SIG-M5 (cell line): ENCODE measurements at regions not wholly inside any gene's neighbourhood (a gene's known extent, or its start where the extent isn't known, plus 50 kb on each side); places are given as distances from the start of the nearest gene placed in this dataset.
"Not testable (repeated sequence)": the region's sequence is repeated elsewhere in the genome, so short reads cannot be mapped to it uniquely, and the experiment has no call there.

Source experiments
- DNase-seq: peaks from one replicate; lab custom pipeline; 2025; lab: John Stamatoyannopoulos, UW

DNA sequence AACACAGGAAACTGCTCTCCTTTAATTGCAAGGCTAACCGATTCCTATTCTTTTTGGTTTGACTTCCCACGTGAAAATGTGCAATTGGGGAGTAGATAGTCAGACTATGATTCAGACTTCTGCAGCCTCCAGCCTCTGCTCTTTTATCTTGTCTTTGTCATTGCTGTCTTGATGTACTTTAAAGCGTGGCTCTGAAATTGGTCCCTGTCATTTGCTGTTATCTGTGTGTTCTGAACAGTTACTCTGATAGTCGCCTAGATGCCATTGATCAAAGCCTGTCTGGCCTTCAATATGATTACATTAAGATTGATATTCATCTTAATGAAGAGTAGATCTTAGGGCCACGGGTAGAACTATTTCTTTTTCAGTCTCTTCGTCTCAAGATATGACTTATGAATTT lies 799.2 kb downstream of the REEP3 start:
- DNase-seq: no peak

DNA sequence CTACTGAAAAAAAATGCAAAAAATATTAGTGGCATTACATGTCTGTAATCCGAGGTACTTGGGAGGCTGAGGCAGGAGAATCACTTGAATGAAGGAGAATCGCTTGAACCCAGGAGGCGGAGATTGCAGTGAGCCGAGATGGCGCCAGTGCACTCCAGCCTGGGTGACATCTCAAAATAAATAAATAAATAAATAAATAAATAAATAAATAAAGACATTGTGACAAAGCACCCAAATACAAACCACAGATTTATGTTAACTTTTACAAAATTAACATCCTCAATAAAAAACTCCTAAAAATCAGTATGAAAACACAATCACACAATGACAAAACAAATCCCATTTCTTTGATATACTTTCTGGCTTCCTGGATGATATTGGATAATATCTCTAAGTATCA lies 808.3 kb downstream of the REEP3 start:
- no peak for DNase-seq

DNA sequence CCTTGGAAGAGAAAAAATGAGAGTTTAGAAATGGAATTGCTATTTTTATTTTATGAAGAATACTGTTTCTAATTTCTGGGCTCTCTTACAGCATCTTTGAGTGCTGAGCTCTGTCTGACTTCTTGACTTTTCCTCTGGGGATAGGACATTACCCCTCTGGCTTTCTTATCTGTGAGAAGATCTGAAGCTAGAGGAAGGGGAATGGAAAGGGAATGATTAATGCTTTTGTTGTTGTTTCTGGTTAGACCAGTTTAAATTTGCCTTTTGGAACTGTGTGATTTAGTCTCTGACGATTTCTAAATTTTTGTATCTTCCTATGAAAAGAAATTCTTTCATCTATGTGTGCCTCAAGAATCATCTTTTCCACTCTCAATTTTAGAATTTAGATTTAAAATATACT lies 811.4 kb downstream of the REEP3 start:
- DNase-seq: no peak

DNA sequence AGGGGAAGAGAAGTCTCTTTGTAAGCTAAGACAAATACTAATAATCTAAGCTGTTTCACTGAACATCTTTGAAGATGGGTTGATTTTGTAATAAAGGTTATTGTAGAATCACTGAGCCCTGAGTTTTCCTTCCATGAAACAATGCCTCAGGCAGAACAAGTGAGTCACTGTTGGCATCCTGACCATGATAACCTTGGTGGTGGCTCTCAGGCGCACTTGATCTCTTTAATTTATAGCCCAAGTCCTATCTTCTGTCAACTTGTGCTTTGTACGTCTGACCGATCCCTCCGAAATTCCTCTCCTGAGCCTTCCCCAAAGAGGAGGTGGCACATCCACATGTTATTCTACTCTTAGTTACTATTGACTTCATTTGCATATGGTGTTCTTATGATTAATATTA lies 812.9 kb downstream of the REEP3 start:
- DNase-seq: no peak

- DNase-seq: no peak
These were observed 823.0 kb downstream of the REEP3 start for GRCh38 chr10:64344211-64344610.

DNA sequence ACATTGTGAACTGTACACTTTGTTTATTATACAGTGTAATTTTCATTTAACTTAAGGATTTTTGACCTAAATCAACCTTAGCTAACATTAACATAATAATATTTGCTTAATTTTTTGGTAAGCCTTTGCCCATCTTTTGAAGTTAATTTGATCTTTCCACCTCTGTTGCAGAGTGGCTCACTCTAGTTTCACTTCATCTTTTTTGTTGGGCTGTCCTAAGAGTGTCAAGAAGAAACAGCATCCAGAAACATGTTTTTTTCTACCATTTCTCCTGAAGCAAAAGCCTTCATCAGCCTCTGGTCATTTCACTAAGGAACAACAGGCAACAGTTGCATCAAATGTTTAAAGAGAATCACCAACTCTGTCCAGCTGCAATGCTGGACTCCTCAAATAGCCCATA lies 824.7 kb downstream of the REEP3 start:
- DNase-seq: no peak

- no peak for DNase-seq
These were observed 825.2 kb downstream of the REEP3 start for GRCh38 chr10:64346389-64346788.

DNA sequence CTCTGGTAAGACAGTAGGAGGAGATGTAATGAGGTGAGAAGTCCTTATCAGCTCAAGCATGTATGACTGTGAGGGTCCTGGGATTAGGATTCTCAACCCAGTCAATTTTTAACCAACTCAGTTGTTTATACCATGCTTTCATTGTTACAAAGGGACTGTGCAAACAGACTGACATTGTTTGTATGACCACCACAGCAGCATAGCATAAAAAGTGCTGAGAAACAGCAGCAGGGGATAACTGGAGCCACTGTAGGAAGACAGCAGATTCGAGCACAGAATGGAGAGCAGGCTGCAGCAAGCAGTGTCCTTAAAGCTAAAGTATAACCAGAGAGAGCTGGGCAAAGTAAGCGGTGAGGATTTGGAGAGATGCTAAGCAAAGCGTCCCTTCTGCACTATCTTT lies 829.5 kb downstream of the REEP3 start:
- no peak for DNase-seq

GRCh38 chr10:64358907-64359306 lies 837.7 kb downstream of the REEP3 start:
- no peak for DNase-seq

DNA sequence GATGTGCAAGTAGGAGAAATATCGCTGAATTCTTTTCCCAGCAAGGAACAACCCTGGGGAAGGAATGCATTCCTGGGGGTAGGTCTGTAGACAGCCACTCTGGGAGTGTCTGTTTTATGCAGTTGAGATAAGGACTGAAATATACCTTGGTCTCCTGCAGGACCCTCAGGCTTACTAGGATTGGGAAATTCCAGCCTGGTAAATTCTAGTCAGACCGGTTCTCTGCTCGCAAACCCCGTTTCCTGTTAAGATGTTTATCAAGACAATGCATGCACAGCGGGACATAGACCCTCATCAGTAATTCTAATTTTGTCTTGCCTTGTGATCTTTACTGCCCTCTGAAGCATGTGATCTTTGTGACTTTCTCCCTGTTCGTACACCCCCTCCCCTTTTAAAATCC lies 839.0 kb downstream of the REEP3 start:
- not testable (repeated sequence) for DNase-seq

- DNase-seq: no peak
These were observed 842.5 kb downstream of the REEP3 start for GRCh38 chr10:64363687-64364086.

DNA sequence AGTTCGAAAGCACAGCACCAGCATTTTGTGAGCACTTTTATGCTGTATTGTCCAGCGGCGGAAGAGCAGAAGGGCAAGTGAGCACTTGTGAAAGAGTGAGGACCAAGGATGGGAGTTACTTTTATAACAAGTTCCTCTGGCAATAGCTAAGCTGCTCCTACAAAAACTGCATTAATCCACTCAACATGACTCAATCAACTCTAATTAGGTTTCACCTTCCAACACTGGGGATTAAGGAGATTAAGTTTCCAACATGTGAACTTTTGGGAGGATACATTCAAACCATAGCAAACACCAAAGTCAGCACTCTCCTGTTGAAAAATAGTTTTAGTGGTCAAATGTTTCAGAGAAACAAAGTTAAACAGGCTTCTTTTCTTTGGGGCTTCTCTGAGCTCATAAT lies 844.5 kb downstream of the REEP3 start:
- no peak for DNase-seq

DNA sequence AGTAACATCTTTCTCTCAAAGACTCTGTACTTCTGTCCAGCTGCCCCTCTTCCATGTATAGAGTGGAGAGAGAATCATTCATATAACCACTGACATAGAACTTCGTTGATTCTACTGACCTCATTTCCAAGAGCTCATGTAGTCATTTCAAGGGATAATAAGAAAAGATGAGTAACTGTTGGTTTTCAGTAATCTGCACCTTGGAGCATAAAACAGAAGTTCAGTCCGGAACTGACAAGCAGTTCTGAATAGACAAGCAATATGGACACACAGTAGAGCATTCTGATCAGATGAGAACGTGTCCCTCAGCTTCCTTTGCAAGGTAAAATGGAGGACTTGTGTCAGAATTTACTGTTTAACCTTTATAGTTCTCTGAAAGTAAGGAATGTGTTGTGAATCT lies 847.1 kb downstream of the REEP3 start:
- DNase-seq: no peak

GRCh38 chr10:64369885-64370773 lies 848.9 kb downstream of the REEP3 start:
- no peak for DNase-seq

GRCh38 chr10:64374346-64374745 lies 853.1 kb downstream of the REEP3 start:
- no peak for DNase-seq

DNA sequence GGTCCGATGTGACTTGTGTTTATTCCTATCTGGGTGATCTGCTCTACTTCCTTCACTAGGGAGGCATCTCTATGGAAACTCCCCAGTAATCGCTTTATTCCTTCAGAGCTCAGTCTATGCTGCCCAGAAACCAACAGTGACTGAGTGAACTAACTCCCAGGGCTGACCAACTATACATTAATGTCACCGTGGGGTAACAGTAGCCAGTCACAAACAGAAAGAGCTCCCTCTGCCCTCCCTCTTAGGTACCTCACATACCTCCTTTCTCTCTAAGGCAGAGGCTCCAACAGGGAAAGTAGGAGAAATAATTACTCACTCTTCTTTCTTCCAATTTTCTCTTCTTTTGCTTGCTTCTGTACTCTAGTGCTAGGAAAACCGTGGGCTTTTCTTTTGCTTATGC lies 855.0 kb downstream of the REEP3 start:
- no peak for DNase-seq

- DNase-seq: no peak
These were observed 858.7 kb downstream of the REEP3 start for GRCh38 chr10:64379898-64380297.

DNA sequence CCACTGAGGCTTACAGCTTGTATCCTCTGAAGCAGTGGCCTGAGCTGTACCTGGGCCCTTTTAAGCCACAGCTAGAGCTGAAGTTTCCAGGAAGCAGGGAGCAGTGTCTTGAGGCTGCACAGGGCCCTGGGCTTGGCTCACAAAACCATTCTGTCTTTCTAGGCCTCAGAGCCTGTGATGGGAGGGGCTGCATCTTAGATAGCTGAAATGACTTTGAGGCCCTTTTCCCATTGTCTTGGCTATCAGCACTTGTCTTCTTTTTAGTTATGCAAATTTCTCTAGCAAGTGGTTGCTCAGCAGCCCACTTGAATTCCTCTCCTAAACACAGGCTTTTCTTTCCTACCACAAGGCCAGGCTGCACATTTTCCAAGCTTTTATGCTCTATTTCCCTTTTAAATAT lies 864.2 kb downstream of the REEP3 start:
- DNase-seq: no peak

DNA sequence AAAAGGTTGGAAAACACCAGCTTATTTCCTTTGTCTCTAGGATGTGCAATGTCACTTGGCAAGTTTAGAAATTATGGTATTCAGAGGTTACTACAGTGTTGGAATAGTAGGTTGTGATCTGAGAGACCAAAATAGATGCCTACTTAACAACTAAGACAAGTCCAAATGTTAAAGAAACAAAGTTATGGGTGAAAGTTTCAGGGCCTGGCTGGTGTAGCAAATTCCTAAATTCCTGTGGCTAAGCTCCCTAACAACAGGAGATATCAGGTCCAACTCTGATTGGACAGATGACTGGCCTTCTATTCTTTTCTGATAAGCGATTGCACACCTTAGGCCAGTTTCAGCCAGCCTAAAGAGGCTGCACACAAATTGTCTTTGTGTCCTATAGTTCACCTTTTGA lies 873.5 kb downstream of the REEP3 start:
- DNase-seq: no peak

DNA sequence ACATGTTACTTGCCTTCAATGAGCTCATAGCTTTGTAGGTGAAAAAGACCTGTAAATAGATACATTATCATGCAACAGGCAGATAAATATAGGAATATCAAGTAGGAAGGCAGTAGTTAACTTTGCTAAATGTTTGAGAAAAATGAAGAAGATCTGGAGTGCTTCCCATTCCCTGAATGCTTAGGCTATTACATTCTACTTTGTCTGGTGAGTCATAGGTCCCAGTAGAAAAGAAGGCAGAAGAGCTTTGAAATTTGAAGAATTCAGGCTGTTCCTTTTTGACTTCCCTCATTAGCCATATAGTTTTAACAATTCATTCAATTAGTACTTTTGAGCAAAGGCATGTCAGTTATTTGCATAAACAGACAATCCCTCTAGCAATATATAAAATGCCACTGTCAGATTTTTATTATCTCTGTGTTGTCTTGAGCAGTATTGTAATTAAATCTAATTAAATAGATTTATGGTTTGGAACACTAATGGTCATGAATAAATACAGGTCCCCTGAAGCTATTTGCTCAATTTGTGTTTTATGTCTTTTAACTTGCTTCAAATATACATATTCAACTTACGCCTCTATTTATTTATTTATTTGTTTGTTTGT lies 875.0 kb downstream of the REEP3 start:
- no peak for DNase-seq

DNA sequence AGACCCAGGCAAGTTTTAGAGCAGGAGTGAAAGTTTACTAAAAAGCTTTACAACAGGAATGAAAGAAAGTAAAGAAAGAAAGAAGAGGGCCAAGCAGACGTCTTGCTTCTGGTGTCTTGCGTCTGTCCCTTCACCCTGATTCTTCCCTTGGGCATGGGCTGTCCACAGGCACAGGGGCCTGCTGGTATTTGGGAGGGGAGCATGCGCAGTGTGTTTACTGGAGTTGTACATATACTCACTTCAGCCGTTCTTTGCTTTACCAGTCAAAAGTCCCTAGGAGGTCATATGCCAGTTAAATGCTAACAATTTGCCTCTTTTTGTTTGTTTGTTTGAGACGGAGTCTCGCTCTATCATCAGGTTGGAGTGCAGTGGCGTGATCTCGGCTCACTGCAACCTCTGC lies 875.9 kb downstream of the REEP3 start:
- DNase-seq: no peak

DNA sequence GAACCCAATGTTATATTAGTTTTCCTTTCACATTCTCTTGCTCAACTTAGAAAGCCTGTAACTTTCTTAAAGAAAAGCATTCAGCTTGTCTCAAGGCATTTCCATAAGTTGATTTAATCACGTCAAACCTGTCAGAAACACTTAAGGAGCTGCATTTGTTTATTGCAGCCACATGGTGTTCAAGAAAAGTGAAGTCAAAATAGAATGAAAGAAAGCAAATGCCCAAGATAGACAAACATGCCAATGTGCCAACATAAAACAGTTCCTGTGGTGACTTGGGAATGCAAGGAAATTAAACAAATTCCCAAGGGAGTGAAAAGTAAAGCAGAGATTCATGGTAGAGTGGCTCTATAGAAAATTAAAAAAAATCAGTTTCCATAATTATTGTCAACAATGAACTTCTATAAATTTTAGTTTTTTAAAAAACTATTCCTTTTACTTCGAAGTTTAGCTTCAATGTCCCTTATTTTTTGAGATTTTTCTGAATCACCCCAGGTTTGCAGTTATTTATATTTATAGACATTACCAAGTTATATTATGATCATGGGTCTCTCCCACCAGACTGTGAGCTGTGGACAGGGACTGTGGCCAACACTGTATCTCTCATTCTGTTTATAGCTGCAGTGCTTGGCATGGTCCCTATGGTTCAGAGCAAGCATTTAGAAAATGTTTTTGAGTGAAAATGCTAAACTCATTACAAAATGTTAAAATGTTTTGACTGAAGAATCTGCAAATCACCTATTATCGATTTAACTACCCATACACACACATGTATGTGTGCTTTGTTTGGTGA lies 887.4 kb downstream of the REEP3 start:
- DNase-seq: no peak

DNA sequence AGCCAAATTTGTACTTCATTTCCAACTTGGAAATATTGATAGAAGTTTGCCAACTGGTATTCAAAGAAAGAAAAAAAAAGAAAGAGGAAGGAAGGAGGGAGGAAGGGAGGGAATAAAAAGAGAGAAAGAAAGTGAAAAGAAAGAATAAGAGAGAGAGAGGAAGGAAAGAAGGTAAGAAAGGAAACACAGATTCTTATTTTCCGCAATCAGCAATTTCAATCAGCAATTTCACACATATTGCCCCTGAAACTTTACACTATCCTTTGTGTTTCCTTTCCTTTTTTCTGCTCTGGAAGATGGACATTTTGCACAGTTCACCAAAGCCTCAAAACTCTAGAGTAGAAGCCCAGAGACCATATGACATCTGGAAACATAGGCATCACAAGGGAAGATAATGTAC lies 888.1 kb downstream of the REEP3 start:
- DNase-seq: no peak
